Inflammatory macrophage treated with lipopolysaccharide for 4 hours (primary cell): ENCODE measurements at regions not wholly inside any gene's neighbourhood (a gene's known extent, or its start where the extent isn't known, plus 50 kb on each side); places are given as distances from the start of the nearest gene placed in this dataset.

ENCODE experiments used
- DNase-seq: peaks from one replicate; pipeline ENCODE4 v3.0.0-alpha.2; 2020

DNA sequence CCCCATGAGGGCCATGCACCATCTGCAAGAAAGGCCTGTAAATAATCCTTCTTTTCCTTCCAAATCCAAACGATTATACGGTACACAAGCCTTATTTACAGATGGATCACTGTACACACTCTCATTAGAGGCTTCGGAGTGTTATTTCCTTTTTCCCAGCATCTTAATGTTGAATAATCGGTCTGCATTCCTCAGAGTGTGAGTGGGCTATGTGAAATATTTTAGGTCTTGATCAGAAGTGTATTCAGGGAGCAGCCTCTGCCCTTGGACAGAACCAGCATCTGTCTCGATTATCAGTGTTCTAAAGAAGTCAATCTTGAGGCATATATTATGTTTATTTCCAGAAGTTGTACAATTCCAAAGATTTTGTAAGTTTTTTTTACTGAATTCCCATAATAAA lies 340.6 kb downstream of the SEC23A start:
- no peak for DNase-seq

- DNase-seq: no peak
Measured at GRCh38 chr14:38761033-38761432, 342.0 kb downstream of the SEC23A start.

- no peak for DNase-seq
Measured at GRCh38 chr14:38758661-38759060, 344.4 kb downstream of the SEC23A start.

- DNase-seq: no peak
Measured at GRCh38 chr14:38755036-38755435, 348.0 kb downstream of the SEC23A start.

- no peak for DNase-seq
Measured at GRCh38 chr14:38752750-38753149, 350.3 kb downstream of the SEC23A start.

DNA sequence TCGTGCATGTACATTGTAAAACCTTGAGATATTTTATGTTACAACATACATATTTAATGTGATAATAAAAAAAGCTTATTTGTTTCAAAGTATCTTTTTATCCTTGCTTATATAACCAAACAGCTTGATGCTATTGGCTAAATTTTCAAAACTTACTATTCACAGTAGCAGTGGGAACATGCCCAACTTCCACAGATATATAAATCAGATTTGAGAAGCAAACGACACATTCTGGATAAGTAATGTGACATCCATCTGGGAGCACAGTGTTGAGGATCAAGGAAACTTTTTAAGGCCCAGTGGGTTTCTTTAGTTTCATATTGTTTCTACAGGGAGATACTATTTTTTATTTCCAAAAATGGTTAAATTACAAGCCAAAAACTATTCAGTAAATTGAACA lies 350.7 kb downstream of the SEC23A start:
- no peak for DNase-seq

- no peak for DNase-seq
Measured at GRCh38 chr14:38751459-38751858, 351.6 kb downstream of the SEC23A start.

DNA sequence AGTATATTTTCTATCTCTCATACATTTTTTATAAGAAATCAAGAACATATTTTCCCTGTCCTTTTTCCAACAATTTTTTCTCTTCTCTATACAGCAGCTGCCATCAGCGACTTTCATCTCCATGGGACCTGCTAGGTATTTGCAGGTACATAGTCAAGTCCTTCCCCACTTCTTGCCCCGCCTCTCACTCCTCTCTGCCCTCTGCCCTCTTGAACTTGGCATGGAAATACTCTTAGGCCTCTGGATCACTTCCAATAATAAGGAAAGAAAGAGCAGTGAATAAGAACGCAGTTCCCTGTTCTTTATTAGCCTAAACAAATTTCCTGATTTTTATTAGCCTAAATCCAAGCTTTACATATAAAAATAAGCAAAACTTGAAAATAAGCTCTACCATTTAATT lies 353.1 kb downstream of the SEC23A start:
- DNase-seq: no peak

DNA sequence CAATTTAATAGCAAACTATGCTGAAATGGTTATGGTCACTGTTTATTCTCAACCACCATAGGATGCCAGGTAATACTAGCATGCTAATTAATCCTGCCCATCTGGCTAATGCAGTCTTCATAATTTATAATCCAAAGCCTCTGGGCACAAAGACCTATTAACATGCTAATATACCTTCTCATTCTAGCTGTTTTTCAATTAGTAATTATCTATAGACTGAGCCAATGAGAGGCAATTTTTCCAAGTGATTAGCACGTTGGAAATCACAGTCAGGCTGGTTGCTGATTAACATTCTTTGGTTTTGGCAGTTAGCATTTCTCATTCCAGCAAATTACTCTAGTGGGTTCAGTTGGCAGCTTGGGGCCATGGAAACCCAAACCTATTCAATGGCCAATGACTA lies 357.2 kb downstream of the SEC23A start:
- DNase-seq: no peak

DNA sequence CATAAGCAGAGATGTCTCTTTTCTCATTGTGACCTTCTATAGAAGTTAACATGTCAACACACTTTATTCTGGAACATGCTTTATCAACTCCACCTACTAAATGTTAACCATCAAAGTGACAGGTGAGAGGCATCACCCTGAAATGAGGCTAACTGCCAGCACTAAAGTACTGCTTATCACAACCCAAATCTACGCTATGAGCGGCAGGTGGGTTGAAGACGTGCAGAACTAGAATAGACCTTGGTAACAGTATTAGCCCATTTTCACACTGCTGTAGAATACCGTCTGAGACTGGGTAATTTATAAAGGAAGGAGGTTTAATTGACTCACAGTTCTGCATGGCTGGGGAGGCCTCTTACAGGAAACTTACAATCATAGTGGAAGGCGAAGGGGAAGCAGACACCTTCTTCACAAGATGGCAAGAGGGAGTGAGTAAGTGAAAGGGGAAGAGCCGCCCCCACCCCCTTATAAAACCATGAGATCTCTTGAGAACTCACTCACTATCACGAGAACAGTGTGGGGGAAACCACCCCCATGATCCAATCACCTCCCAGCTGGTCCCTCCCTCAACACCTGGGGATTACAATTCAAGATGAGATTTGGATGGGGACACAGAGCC lies 359.0 kb downstream of the SEC23A start:
- no peak for DNase-seq

GRCh38 chr14:38737686-38738407 lies 365.2 kb downstream of the SEC23A start:
- no peak for DNase-seq

- DNase-seq: no peak
Measured at GRCh38 chr14:38735005-38735404, 368.0 kb downstream of the SEC23A start.

- no peak for DNase-seq
Measured at GRCh38 chr14:38731962-38732361, 371.1 kb downstream of the SEC23A start.

DNA sequence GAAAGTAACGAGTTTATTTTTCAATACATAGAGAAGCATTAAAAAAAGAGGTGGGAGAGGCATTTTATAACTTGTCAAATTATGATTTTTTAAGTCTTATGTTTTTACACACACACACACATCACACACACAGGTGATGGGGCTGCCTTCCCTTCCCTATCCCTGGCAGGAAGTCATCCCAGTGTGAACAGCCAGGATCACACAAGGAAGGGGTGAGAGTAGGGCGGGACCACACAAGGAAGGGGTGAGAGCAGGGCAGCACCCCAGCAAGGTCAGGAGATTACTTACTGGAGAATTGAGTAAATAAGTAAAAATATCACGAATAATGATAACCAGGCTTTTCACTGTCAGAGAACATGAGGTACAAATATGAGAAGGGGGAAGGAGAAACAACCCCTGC lies 372.6 kb downstream of the SEC23A start:
- DNase-seq: no peak

DNA sequence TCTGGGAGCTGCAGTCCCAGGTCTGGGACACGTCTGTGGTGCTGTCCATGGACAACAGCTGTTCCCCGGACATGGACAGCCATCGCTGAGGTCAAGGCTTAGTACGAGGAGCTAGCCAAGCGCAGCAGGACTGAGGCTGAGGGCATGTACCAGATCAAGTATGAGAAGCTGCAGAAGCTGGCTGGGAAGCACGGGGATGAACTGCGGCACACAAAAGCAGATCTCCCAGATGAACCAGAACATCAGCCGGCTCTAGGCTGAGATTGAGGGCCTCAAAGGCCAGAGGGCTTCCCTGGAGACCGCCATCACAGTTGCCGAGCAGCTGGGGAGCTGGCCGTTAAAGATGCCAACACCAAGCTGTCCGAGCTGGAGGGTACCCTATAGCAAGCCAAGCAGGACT lies 375.3 kb downstream of the SEC23A start:
- DNase-seq: no peak

DNA sequence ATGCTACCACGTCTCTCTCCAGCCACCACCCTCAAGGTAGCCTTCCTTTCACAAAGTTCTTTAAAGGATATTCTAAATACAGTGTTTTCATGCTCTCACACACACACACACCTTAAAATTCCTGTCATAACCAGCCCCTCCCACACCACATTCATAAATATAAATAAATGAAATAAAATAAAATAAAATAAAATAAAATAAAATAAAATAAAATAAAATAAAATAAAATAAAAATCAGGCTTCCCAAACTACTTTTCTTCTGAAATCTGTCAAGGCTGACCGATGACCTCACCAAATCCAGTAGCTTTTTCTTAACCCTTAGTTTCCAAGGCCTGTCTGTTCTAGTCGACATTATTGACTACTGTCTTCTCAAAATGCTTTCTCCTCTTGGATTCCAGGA lies 378.4 kb downstream of the SEC23A start:
- no peak for DNase-seq

- no peak for DNase-seq
Measured at GRCh38 chr14:38723959-38724358, 379.1 kb downstream of the SEC23A start.

- no peak for DNase-seq
Measured at GRCh38 chr14:38723277-38723676, 379.8 kb downstream of the SEC23A start.

- DNase-seq: peak; percentile 52
Measured at GRCh38 chr14:38721822-38722431, 381.1 kb downstream of the SEC23A start.

- DNase-seq: no peak
Measured at GRCh38 chr14:38718519-38718918, 384.5 kb downstream of the SEC23A start.

- no peak for DNase-seq
Measured at GRCh38 chr14:38716926-38717325, 386.1 kb downstream of the SEC23A start.

DNA sequence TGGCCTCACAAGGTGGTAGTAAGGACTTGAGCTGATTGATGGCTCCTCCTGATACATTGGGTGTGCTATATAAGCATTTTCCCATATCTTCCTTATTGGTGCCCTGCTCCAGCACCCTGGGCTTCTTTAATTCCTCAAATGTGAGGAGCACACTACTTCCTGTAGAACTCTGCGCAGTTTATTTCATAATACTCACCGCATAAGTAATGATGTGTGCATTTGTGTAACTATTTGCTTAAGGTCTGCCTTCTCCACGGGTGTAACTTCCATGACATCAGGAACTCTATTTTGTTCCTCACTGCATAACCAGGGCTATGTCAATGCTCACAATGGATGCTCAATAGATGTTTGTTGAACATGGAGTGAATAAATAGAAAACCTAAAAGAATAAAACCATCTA lies 392.2 kb downstream of the SEC23A start:
- DNase-seq: peak; percentile 3

GRCh38 chr14:38710196-38710595 lies 392.8 kb downstream of the SEC23A start:
- DNase-seq: no peak

- no peak for DNase-seq
Measured at GRCh38 chr14:38705220-38705619, 397.8 kb downstream of the SEC23A start.

GRCh38 chr14:38704220-38704619 lies 398.8 kb downstream of the SEC23A start:
- DNase-seq: no peak
